ENCODE measurements at regions not wholly inside any gene's neighbourhood (a gene's known extent, or its start where the extent isn't known, plus 50 kb on each side); places are given as distances from the start of the nearest gene placed in this dataset.

GRCh38 chr4:176433983-176434382, 114.2 kb downstream of the SPCS3 start:
- Mint-ChIP-seq H3K4me3 (no peak overlapping the region), H3K27me3 (no peaks in the 10 kb centered on the region), H3K27ac (no peak overlapping the region), H3K4me1 (peaks cover 9% of the 10 kb centered on the region), H3K36me3 (ENCODE audit: low read depth) (no peaks in the 10 kb centered on the region), H3K9me3 (no peaks in the 10 kb centered on the region)
- intact Hi-C loops (cut with micrococcal nuclease), result no loop called here
- no peak for DNase-seq

- no peak for DNase-seq
- no peak overlapping the region for H3K27ac Mint-ChIP-seq
- no peak overlapping the region for H3K4me3 Mint-ChIP-seq
- H3K4me1 Mint-ChIP-seq, result peaks cover 9% of the 10 kb centered on the region
- intact Hi-C loops (cut with micrococcal nuclease), result no loop called here
- H3K27me3 Mint-ChIP-seq, result no peaks in the 10 kb centered on the region
- H3K9me3 Mint-ChIP-seq, result no peaks in the 10 kb centered on the region
- no peaks in the 10 kb centered on the region for H3K36me3 Mint-ChIP-seq (ENCODE audit: low read depth)
These were observed 116.1 kb downstream of the SPCS3 start for GRCh38 chr4:176435901-176436292.

- Mint-ChIP-seq H3K4me1 (peaks cover 9% of the 10 kb centered on the region), H3K4me3 (no peak overlapping the region), H3K36me3 (ENCODE audit: low read depth) (no peaks in the 10 kb centered on the region), H3K9me3 (no peaks in the 10 kb centered on the region), H3K27me3 (no peaks in the 10 kb centered on the region), H3K27ac (no peak overlapping the region)
- no peak for DNase-seq
- intact Hi-C loops (cut with micrococcal nuclease), result no loop called here
These were observed 116.7 kb downstream of the SPCS3 start for GRCh38 chr4:176436293-176436973.

- Mint-ChIP-seq H3K27me3 (no peaks in the 10 kb centered on the region), H3K4me1 (peaks cover 9% of the 10 kb centered on the region), H3K36me3 (ENCODE audit: low read depth) (no peaks in the 10 kb centered on the region), H3K27ac (no peak overlapping the region), H3K4me3 (no peak overlapping the region), H3K9me3 (no peaks in the 10 kb centered on the region)
- intact Hi-C loops (cut with micrococcal nuclease), result no loop called here
- DNase-seq, result no peak
These were observed 118.0 kb downstream of the SPCS3 start for GRCh38 chr4:176437756-176438155.

- no peaks in the 10 kb centered on the region for H3K36me3 Mint-ChIP-seq (ENCODE audit: low read depth)
- no peak overlapping the region for H3K27ac Mint-ChIP-seq
- no peaks in the 10 kb centered on the region for H3K27me3 Mint-ChIP-seq
- H3K4me1 Mint-ChIP-seq, result peaks cover 9% of the 10 kb centered on the region
- DNase-seq, result no peak
- no peaks in the 10 kb centered on the region for H3K9me3 Mint-ChIP-seq
- no peak overlapping the region for H3K4me3 Mint-ChIP-seq
- intact Hi-C loops (cut with micrococcal nuclease), result no loop called here
These were observed 118.6 kb downstream of the SPCS3 start for GRCh38 chr4:176438401-176438800.

GRCh38 chr4:176439611-176440010, 119.8 kb downstream of the SPCS3 start:
- intact Hi-C loops (cut with micrococcal nuclease), result no loop called here
- Mint-ChIP-seq H3K36me3 (ENCODE audit: low read depth) (no peaks in the 10 kb centered on the region), H3K4me1 (peaks cover 9% of the 10 kb centered on the region), H3K4me3 (no peak overlapping the region), H3K9me3 (no peaks in the 10 kb centered on the region), H3K27me3 (no peaks in the 10 kb centered on the region), H3K27ac (no peak overlapping the region)
- no peak for DNase-seq

- Mint-ChIP-seq H3K27me3 (no peaks in the 10 kb centered on the region), H3K9me3 (no peaks in the 10 kb centered on the region)
- no peak for DNase-seq
These were observed 120.9 kb downstream of the SPCS3 start for GRCh38 chr4:176440698-176441097.

GRCh38 chr4:176441594-176441993, 121.8 kb downstream of the SPCS3 start:
- Mint-ChIP-seq H3K4me1 (peaks cover 8% of the 10 kb centered on the region), H3K36me3 (ENCODE audit: low read depth) (no peaks in the 10 kb centered on the region), H3K27ac (no peak overlapping the region), H3K27me3 (no peaks in the 10 kb centered on the region), H3K4me3 (no peak overlapping the region), H3K9me3 (no peaks in the 10 kb centered on the region)
- DNase-seq, result no peak
- intact Hi-C loops (cut with micrococcal nuclease), result no loop called here

More at GRCh38 chr4:176440698-176441097, 120.9 kb downstream of the SPCS3 start:
- H3K27ac Mint-ChIP-seq, result no peak overlapping the region
- H3K4me1 Mint-ChIP-seq, result peaks cover 9% of the 10 kb centered on the region
- no peak overlapping the region for H3K4me3 Mint-ChIP-seq
- no peaks in the 10 kb centered on the region for H3K36me3 Mint-ChIP-seq (ENCODE audit: low read depth)
- intact Hi-C loops (cut with micrococcal nuclease), result no loop called here

GRCh38 chr4:176443117-176443516, 123.4 kb downstream of the SPCS3 start:
- Mint-ChIP-seq H3K9me3 (no peaks in the 10 kb centered on the region), H3K27me3 (no peaks in the 10 kb centered on the region), H3K4me3 (no peak overlapping the region), H3K36me3 (ENCODE audit: low read depth) (no peaks in the 10 kb centered on the region), H3K27ac (no peak overlapping the region), H3K4me1 (no peaks in the 10 kb centered on the region)
- DNase-seq, result no peak
- intact Hi-C loops (cut with micrococcal nuclease), result no loop called here

- DNase-seq, result no peak
- Mint-ChIP-seq H3K27ac (no peak overlapping the region), H3K27me3 (no peaks in the 10 kb centered on the region), H3K9me3 (no peaks in the 10 kb centered on the region), H3K4me3 (no peak overlapping the region), H3K4me1 (no peaks in the 10 kb centered on the region), H3K36me3 (ENCODE audit: low read depth) (no peaks in the 10 kb centered on the region)
- intact Hi-C loops (cut with micrococcal nuclease), result no loop called here
These were observed 124.1 kb downstream of the SPCS3 start for GRCh38 chr4:176443646-176444409.

GRCh38 chr4:176444741-176445140, 125.0 kb downstream of the SPCS3 start:
- no peaks in the 10 kb centered on the region for H3K9me3 Mint-ChIP-seq
- H3K4me1 Mint-ChIP-seq, result no peaks in the 10 kb centered on the region
- intact Hi-C loops (cut with micrococcal nuclease), result no loop called here
- H3K27me3 Mint-ChIP-seq, result no peaks in the 10 kb centered on the region
- DNase-seq, result no peak
- H3K36me3 Mint-ChIP-seq (ENCODE audit: low read depth), result no peaks in the 10 kb centered on the region
- H3K27ac Mint-ChIP-seq, result no peak overlapping the region
- no peak overlapping the region for H3K4me3 Mint-ChIP-seq

- DNase-seq, result no peak
- no peaks in the 10 kb centered on the region for H3K27me3 Mint-ChIP-seq
- H3K9me3 Mint-ChIP-seq, result no peaks in the 10 kb centered on the region
- no peaks in the 10 kb centered on the region for H3K36me3 Mint-ChIP-seq (ENCODE audit: low read depth)
- H3K27ac Mint-ChIP-seq, result no peak overlapping the region
- H3K4me3 Mint-ChIP-seq, result no peak overlapping the region
- intact Hi-C loops (cut with micrococcal nuclease), result no loop called here
- no peaks in the 10 kb centered on the region for H3K4me1 Mint-ChIP-seq
These were observed 129.0 kb downstream of the SPCS3 start for GRCh38 chr4:176448761-176449160.

- no peak overlapping the region for H3K4me3 Mint-ChIP-seq
- H3K4me1 Mint-ChIP-seq, result no peaks in the 10 kb centered on the region
- intact Hi-C loops (cut with micrococcal nuclease), result no loop called here
These were observed 131.7 kb downstream of the SPCS3 start for GRCh38 chr4:176451443-176451842.

GRCh38 chr4:176453079-176453478, 133.3 kb downstream of the SPCS3 start:
- no peaks in the 10 kb centered on the region for H3K9me3 Mint-ChIP-seq
- no peak overlapping the region for H3K27ac Mint-ChIP-seq
- no peaks in the 10 kb centered on the region for H3K36me3 Mint-ChIP-seq (ENCODE audit: low read depth)
- H3K4me3 Mint-ChIP-seq, result no peak overlapping the region
- no peaks in the 10 kb centered on the region for H3K4me1 Mint-ChIP-seq
- H3K27me3 Mint-ChIP-seq, result no peaks in the 10 kb centered on the region
- no peak for DNase-seq
- intact Hi-C loops (cut with micrococcal nuclease), result no loop called here

More at GRCh38 chr4:176451443-176451842, 131.7 kb downstream of the SPCS3 start:
- no peaks in the 10 kb centered on the region for H3K9me3 Mint-ChIP-seq
- H3K27ac Mint-ChIP-seq, result no peak overlapping the region
- H3K36me3 Mint-ChIP-seq (ENCODE audit: low read depth), result no peaks in the 10 kb centered on the region
- no peak for DNase-seq
- no peaks in the 10 kb centered on the region for H3K27me3 Mint-ChIP-seq

Measured in activated CD4-positive, alpha-beta T cell treated with anti-CD3 and anti-CD28 coated beads, Interleukin-2, amount 10 ng/mL, durations not matched to agents 24 days and 14 days (primary cell).